ENCODE measurements at regions not wholly inside any gene's neighbourhood (a gene's known extent, or its start where the extent isn't known, plus 50 kb on each side); places are given as distances from the start of the nearest gene placed in this dataset.

DNA sequence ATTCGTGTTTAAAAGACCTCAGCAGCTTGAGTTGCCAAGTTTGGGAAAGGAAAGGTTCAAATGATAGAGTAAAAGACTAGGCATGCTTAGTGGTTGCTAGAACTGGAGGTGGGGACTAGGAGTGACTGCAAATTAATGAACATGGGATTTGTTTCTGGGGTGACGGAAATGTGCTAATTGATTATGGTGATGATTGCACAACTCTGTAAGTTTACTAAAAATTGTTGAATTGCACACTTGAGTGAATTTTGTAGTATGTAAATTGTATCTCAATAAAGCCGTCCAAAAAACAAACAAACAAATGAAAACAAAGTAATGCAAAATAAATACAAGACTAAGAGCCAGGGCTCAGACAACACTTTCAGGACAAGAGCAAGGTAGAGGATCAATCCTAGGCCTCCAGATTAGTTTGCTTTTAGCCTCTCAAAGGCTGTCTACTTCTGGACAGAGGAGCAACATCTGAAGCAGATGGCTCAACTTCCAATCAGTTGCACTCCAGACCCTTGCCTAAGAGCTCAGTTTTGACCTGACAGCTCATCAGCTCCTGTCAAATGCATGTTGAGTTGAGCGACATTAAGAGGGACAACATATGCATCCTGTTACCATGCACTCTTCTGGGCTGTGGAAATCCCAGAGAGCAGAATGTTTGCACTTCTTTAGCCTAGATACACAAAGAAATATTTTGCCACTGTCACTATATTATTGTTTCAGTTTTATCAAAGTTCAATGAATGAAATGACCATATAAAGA lies 111.2 kb upstream of the ASIC2 start:
- H3K27ac Mint-ChIP-seq, result no peak overlapping the region
- POLR2A ChIA-PET, result interaction anchor here (0.6 kb wide), 1 partner anchor 27 kb away, joined by 4 read pairs; no protein-coding TSS in a partner anchor

GRCh38 chr17:33416131-33416530 lies 123.0 kb upstream of the ASIC2 start:
- ChIA-PET POLR2A (no interaction called here), CTCF (no interaction called here)
- intact Hi-C loops (cut with DNase I, micrococcal nuclease), result no loop called here
- H3K27ac Mint-ChIP-seq, result no peak overlapping the region
- DNase-seq (no peak), ATAC-seq (no peak)
- H3K9me3 Mint-ChIP-seq (ENCODE audit: low read depth), result no peaks in the 10 kb centered on the region
- H3K4me1 Mint-ChIP-seq, result no peaks in the 10 kb centered on the region
- no peak overlapping the region for H3K4me3 Mint-ChIP-seq
- H3K36me3 Mint-ChIP-seq (ENCODE audit: low read depth), result no peaks in the 10 kb centered on the region
- peaks cover 5% of the 10 kb centered on the region for H3K27me3 Mint-ChIP-seq

More for the DNA sequence above, 111.2 kb upstream of the ASIC2 start:
- peaks cover 20% of the 10 kb centered on the region for H3K27me3 Mint-ChIP-seq
- intact Hi-C loops (cut with DNase I, micrococcal nuclease), result no loop called here
- CTCF ChIA-PET, result interaction anchor here (0.6 kb wide), 1 partner anchor 30 kb away, joined by 3 read pairs; no protein-coding TSS in a partner anchor
- H3K36me3 Mint-ChIP-seq (ENCODE audit: low read depth), result no peaks in the 10 kb centered on the region
- ATAC-seq, result no peak
- DNase-seq, result no peak
- no peak overlapping the region for H3K4me3 Mint-ChIP-seq
- no peaks in the 10 kb centered on the region for H3K9me3 Mint-ChIP-seq (ENCODE audit: low read depth)
- H3K4me1 Mint-ChIP-seq, result no peaks in the 10 kb centered on the region

DNA sequence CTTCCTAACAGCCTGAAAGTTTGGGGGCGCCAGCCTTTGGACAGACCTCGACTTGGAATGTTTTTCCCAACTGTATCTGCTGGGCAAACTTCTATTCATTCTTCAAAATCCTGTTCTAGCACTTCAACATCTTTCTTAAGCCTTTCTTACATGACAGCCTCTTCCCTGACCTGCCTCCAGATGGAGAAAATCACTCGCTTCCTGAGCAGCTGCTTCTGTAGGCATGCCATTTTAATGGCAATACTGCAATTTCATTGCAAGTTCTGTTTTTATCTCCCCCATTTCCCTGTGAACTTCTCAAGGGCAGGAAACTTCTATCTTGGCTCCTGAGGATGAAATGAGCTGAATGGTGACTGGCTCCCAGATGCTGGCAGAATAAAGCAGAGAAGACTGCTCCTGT lies 128.8 kb upstream of the ASIC2 start:
- ATAC-seq, result no peak
- no peak overlapping the region for H3K27ac Mint-ChIP-seq
- intact Hi-C loops (cut with DNase I, micrococcal nuclease), result no loop called here
- H3K4me1 Mint-ChIP-seq, result no peaks in the 10 kb centered on the region
- ChIA-PET CTCF (no interaction called here), POLR2A (no interaction called here)
- H3K27me3 Mint-ChIP-seq, result peaks cover 11% of the 10 kb centered on the region
- DNase-seq, result no peak
- H3K9me3 Mint-ChIP-seq (ENCODE audit: low read depth), result peaks cover 4% of the 10 kb centered on the region
- H3K36me3 Mint-ChIP-seq (ENCODE audit: low read depth), result no peaks in the 10 kb centered on the region
- no peak overlapping the region for H3K4me3 Mint-ChIP-seq

- ChIA-PET POLR2A (no interaction called here), CTCF (no interaction called here)
- intact Hi-C loops (cut with DNase I, micrococcal nuclease), result no loop called here
- Mint-ChIP-seq H3K36me3 (ENCODE audit: low read depth) (no peaks in the 10 kb centered on the region), H3K27me3 (peaks cover 5% of the 10 kb centered on the region), H3K4me3 (no peak overlapping the region), H3K9me3 (ENCODE audit: low read depth) (no peaks in the 10 kb centered on the region), H3K4me1 (no peaks in the 10 kb centered on the region), H3K27ac (no peak overlapping the region)
- DNase-seq (no peak), ATAC-seq (no peak)
Measured at GRCh38 chr17:33433581-33433980, 140.5 kb upstream of the ASIC2 start.

DNA sequence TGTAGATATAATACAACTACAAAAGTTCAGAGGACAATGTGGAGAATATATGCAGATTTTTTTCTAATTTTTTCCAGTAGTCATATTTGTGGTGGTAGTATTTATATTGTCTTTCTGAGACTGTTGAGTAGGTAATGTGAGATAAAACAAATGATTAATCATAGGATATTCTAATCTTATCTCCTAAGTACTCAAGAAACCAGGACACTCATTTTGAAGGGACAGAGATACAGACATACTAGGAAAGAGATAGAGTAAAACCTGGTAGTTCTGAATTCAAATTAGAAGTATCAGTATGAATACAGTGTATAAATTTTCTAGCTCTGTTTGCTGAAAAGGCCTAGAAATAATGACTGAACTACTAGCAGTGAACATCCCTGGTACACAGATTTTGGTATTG lies 141.7 kb upstream of the ASIC2 start:
- no peak overlapping the region for H3K27ac Mint-ChIP-seq
- CTCF ChIA-PET, result interaction anchor here (0.6 to 0.7 kb wide), 2 partner anchors 30 to 759 kb away, joined by 3 read pairs; no protein-coding TSS in a partner anchor
- DNase-seq (no peak), ATAC-seq (peak; percentile 30)
- intact Hi-C loops (cut with DNase I, micrococcal nuclease), result no loop called here
- H3K9me3 Mint-ChIP-seq (ENCODE audit: low read depth), result no peaks in the 10 kb centered on the region
- POLR2A ChIA-PET, result no interaction called here
- no peaks in the 10 kb centered on the region for H3K36me3 Mint-ChIP-seq (ENCODE audit: low read depth)
- H3K4me1 Mint-ChIP-seq, result no peaks in the 10 kb centered on the region
- peaks cover 5% of the 10 kb centered on the region for H3K27me3 Mint-ChIP-seq
- H3K4me3 Mint-ChIP-seq, result no peak overlapping the region

DNA sequence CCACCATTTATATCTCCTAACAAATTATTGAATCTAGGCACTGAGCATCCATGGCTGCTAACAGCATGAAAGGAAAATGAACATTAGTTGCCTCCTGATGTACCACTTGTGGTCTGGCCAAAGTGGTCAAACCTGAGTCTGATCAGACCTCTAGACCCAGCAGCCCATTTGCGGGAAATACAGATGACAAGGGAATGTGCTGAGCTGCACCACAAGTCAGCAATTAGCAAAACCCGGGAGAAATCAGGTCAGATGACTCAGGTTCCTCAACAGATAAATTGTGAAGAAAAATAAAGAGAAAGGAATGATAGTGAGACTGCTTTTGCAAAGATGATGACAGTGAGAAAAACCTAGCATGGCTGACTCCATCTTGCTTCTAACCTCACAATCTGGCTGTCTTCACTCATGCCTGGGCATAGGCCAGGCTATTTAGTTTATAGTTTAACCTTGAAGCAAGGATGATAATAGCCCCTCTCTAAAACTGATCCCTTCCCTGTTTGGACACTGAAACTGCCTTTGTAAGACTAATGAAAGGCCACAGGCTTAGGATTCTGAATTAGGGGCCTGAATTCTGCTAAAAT lies 142.7 kb upstream of the ASIC2 start:
- no peak overlapping the region for H3K4me3 Mint-ChIP-seq
- ChIA-PET CTCF (no interaction called here), POLR2A (no interaction called here)
- intact Hi-C loops (cut with DNase I, micrococcal nuclease), result no loop called here
- no peak overlapping the region for H3K27ac Mint-ChIP-seq
- H3K27me3 Mint-ChIP-seq, result peaks cover 2% of the 10 kb centered on the region
- ATAC-seq, result no peak
- H3K9me3 Mint-ChIP-seq (ENCODE audit: low read depth), result no peaks in the 10 kb centered on the region
- no peaks in the 10 kb centered on the region for H3K36me3 Mint-ChIP-seq (ENCODE audit: low read depth)
- H3K4me1 Mint-ChIP-seq, result no peaks in the 10 kb centered on the region
- no peak for DNase-seq

DNA sequence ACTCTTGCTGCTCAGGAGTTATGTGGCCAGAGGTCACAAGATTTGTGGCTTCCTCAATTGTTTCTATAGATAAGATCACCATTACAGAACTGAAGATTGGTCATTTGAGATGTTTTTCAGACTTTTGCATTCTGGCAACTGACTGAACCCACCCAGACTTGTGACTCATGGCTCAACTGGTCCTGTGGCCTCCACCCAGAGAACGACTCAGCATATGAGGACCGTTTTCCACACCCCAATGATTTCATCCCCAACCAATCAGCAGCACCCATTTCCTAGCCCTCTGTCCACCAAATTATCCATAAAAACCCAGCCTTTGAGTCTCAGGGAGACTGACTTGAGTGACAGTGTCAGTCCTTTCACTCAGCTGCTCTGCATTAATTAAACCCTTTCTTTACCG lies 143.2 kb upstream of the ASIC2 start:
- CTCF ChIA-PET, result no interaction called here
- ATAC-seq, result no peak
- no peaks in the 10 kb centered on the region for H3K4me1 Mint-ChIP-seq
- no peak overlapping the region for H3K4me3 Mint-ChIP-seq
- intact Hi-C loops (cut with DNase I, micrococcal nuclease), result no loop called here
- no peak for DNase-seq
- H3K27ac Mint-ChIP-seq, result no peak overlapping the region
- no peaks in the 10 kb centered on the region for H3K9me3 Mint-ChIP-seq (ENCODE audit: low read depth)
- H3K36me3 Mint-ChIP-seq (ENCODE audit: low read depth), result no peaks in the 10 kb centered on the region
- H3K27me3 Mint-ChIP-seq, result peaks cover 2% of the 10 kb centered on the region
- POLR2A ChIA-PET, result no interaction called here

- H3K9me3 Mint-ChIP-seq (ENCODE audit: low read depth), result peaks cover 2% of the 10 kb centered on the region
- intact Hi-C loops (cut with DNase I, micrococcal nuclease), result no loop called here
- no peak overlapping the region for H3K4me3 Mint-ChIP-seq
- no peak overlapping the region for H3K27ac Mint-ChIP-seq
- ATAC-seq (no peak), DNase-seq (no peak)
- peaks cover 3% of the 10 kb centered on the region for H3K27me3 Mint-ChIP-seq
- no peaks in the 10 kb centered on the region for H3K4me1 Mint-ChIP-seq
- ChIA-PET POLR2A (no interaction called here), CTCF (no interaction called here)
- no peaks in the 10 kb centered on the region for H3K36me3 Mint-ChIP-seq (ENCODE audit: low read depth)
Measured at GRCh38 chr17:33438139-33438538, 145.0 kb upstream of the ASIC2 start.

- intact Hi-C loops (cut with DNase I, micrococcal nuclease), result no loop called here
- POLR2A ChIA-PET, result no interaction called here
- ATAC-seq (no peak), DNase-seq (no peak)
- H3K9me3 Mint-ChIP-seq (ENCODE audit: low read depth), result peaks cover 2% of the 10 kb centered on the region
- CTCF ChIA-PET, result no interaction called here
- H3K27ac Mint-ChIP-seq, result no peak overlapping the region
- no peaks in the 10 kb centered on the region for H3K36me3 Mint-ChIP-seq (ENCODE audit: low read depth)
- no peaks in the 10 kb centered on the region for H3K4me1 Mint-ChIP-seq
- no peak overlapping the region for H3K4me3 Mint-ChIP-seq
- peaks cover 3% of the 10 kb centered on the region for H3K27me3 Mint-ChIP-seq
Measured at GRCh38 chr17:33438578-33438977, 145.5 kb upstream of the ASIC2 start.

DNA sequence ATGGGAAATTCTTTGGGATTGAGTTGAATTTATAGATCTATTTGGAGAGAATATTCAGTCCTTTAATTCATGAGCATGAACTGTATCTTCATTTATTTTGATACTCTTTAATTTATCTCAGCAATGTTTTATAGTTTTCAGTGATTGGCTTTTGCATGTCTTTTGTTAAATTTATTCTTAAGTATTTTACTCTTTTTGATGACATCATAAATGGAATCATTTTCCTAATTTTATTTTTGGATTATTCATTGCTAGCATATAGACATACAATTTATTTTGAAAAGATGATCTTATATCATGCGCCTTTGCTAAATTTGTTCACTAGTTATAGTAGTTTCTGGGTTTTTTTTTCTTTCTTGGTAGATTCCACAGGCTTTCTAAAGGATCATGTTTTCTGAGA lies 149.2 kb upstream of the ASIC2 start:
- POLR2A ChIA-PET, result no interaction called here

GRCh38 chr17:33444731-33445130 lies 151.6 kb upstream of the ASIC2 start:
- no peaks in the 10 kb centered on the region for H3K36me3 Mint-ChIP-seq (ENCODE audit: low read depth)
- peaks cover 2% of the 10 kb centered on the region for H3K27me3 Mint-ChIP-seq
- CTCF ChIA-PET, result no interaction called here

More for the DNA sequence above, 149.2 kb upstream of the ASIC2 start:
- peaks cover 2% of the 10 kb centered on the region for H3K9me3 Mint-ChIP-seq (ENCODE audit: low read depth)
- ATAC-seq (no peak), DNase-seq (no peak)
- no peak overlapping the region for H3K27ac Mint-ChIP-seq
- no peaks in the 10 kb centered on the region for H3K4me1 Mint-ChIP-seq
- H3K36me3 Mint-ChIP-seq (ENCODE audit: low read depth), result no peaks in the 10 kb centered on the region
- CTCF ChIA-PET, result no interaction called here
- H3K27me3 Mint-ChIP-seq, result peaks cover 3% of the 10 kb centered on the region
- intact Hi-C loops (cut with DNase I, micrococcal nuclease), result no loop called here
- H3K4me3 Mint-ChIP-seq, result no peak overlapping the region

GRCh38 chr17:33447090-33447489 lies 154.0 kb upstream of the ASIC2 start:
- Mint-ChIP-seq H3K36me3 (ENCODE audit: low read depth) (no peaks in the 10 kb centered on the region), H3K4me3 (no peak overlapping the region), H3K27me3 (peaks cover 3% of the 10 kb centered on the region), H3K9me3 (ENCODE audit: low read depth) (peaks cover 2% of the 10 kb centered on the region), H3K27ac (no peak overlapping the region), H3K4me1 (no peaks in the 10 kb centered on the region)
- DNase-seq (no peak), ATAC-seq (no peak)
- ChIA-PET POLR2A (no interaction called here), CTCF (no interaction called here)
- intact Hi-C loops (cut with DNase I, micrococcal nuclease), result no loop called here

More at GRCh38 chr17:33444731-33445130, 151.6 kb upstream of the ASIC2 start:
- H3K27ac Mint-ChIP-seq, result no peak overlapping the region
- ATAC-seq (no peak), DNase-seq (no peak)
- intact Hi-C loops (cut with DNase I, micrococcal nuclease), result no loop called here
- peaks cover 2% of the 10 kb centered on the region for H3K9me3 Mint-ChIP-seq (ENCODE audit: low read depth)
- H3K4me1 Mint-ChIP-seq, result no peaks in the 10 kb centered on the region
- no peak overlapping the region for H3K4me3 Mint-ChIP-seq
- POLR2A ChIA-PET, result no interaction called here

Measured in activated CD4-positive, alpha-beta T cell treated with anti-CD3 and anti-CD28 coated beads for 36 hours (primary cell).